Esophagus muscularis mucosa (tissue), 4 donors: ENCODE measurements at regions not wholly inside any gene's neighbourhood (a gene's known extent, or its start where the extent isn't known, plus 50 kb on each side); places are given as distances from the start of the nearest gene placed in this dataset.

Source experiments
- DNase-seq: peaks from one replicate; pipeline ENCODE4 v3.0.0-alpha.2; 2017; ENCODE audit errors: extremely low spot score
- H3K27ac ChIP-seq, 4 donors: fragments of 200-600 bp; sonication (generic); replicated peaks in 1 of 4; 1 replicate in 3 of 4; 2 replicates in 1 of 4; pipeline ENCODE4 v1.5.1; 2016 to 2019; ENCODE audit warnings: mild to moderate bottlenecking in 1 of 4
- H3K27me3 ChIP-seq, 4 donors: fragments of 200-600 bp; sonication (generic); one replicate each; pipeline versions ENCODE4 v1.5.1 to v1.6.0; 2016 to 2019
- H3K36me3 ChIP-seq, 4 donors: fragments of 200-600 bp; sonication (generic); one replicate each; pipeline ENCODE4 v1.5.1; 2016 to 2019
- H3K4me1 ChIP-seq, 4 donors: fragments of 200-600 bp; sonication (generic); one replicate each; pipeline ENCODE4 v1.5.1; 2016 to 2019
- H3K4me3 ChIP-seq, 4 donors: fragments of 200-600 bp; sonication (generic); 1 replicate in 2 of 4; 2 replicates in 2 of 4; pipeline ENCODE4 v1.5.1; 2016 to 2019; ENCODE audit warnings: mild to moderate bottlenecking in 4 of 4, moderate library complexity in 1 of 4
- H3K9me3 ChIP-seq, 4 donors: fragments of 200-600 bp; sonication (generic); 1 replicate in 3 of 4; 2 replicates in 1 of 4; pipeline ENCODE4 v1.5.1; 2016 to 2019
- CTCF ChIP-seq, 3 experiments: fragments of 200-600 bp in 2 of 3; fragments of 450-650 bp in 1 of 3; sonication (generic) in 2 of 3; IDR thresholded peaks; one replicate each; pipeline ENCODE4 v1.5.1; 2017 to 2019; ENCODE audit warnings: antibody characterized with exemption in 3 of 3, mild to moderate bottlenecking in 2 of 3, moderate library complexity in 1 of 3
- EP300 ChIP-seq: sonication (generic); formaldehyde crosslinking; IDR thresholded peaks from one replicate; pipeline ENCODE4 v1.6.1; 2017; ENCODE audit warnings: antibody characterized with exemption
- POLR2A ChIP-seq: fragments of 450-650 bp; IDR thresholded peaks from one replicate; pipeline ENCODE4 v1.6.1; 2017; ENCODE audit warnings: antibody characterized with exemption, moderate library complexity, mild to moderate bottlenecking, low read depth
- POLR2AphosphoS5 ChIP-seq, 2 donors: sonication (generic); formaldehyde crosslinking; IDR thresholded peaks; one replicate each; pipeline ENCODE4 v1.6.1; 2017; ENCODE audit warnings: antibody characterized with exemption in 2 of 2
- WGBS: methylation state at CpG from one replicate; pipeline ENCODE4 v1.1.5; 2018; 5-methylcytosine and 5-hydroxymethylcytosine counted together
- intact Hi-C: fragments of 100-400 bp; cut with DNase I; formaldehyde crosslinking; loops from one replicate; pipeline ENCODE4 v1.15.1; 2023

DNA sequence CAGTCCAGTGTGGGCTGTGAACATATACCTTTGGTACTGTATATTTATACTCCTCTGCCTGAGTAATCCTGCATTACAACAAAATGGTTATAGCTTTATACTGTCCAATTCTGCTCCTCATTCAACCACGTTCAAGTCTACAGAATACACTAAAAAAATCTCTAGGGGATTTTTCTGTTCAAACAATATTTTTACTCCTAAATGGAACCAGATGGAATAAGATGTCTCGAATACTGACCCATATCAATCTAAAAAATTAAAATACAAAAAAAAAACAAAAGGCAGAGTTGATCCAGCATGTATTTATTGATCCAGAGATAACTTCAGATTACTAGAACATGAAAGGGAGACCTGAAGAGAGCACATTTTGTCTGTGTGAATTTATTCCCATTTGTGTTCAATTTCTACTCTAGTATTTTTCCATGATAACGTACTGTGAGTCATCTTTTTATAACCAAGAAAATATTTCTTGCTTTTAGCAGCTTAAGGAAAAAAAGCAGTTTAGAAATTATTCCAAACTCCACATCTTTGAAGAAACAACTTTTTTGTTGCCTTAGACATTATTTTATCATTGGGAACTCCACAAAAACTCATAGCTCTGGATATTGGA, 910.7 kb downstream of the TBL1XR1 start:
- intact Hi-C loops: no loop called here

DNA sequence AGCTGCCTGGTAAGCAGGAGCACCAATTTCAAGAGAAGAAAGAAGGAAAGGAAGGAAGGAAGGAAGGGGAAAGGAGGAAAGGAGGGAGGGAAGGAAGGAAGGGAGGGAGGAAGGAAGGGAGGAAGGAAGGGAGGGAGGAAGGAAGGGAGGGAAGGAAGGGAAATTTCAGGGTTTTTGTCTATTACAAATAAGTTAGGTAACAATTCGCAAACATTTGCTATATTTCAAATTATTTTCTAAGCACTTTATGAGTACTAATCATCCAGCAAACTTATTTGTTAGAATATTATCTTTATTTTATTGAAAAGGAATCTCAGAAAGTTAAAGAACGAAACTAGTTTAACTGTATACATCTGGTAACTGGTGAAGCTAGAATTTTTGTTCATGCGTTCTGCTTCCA, 921.7 kb downstream of the TBL1XR1 start:
- H3K36me3 ChIP-seq: no peaks in the 10 kb centered on the region
- no peaks in the 10 kb centered on the region for H3K9me3 ChIP-seq
- no peak for TF ChIP-seq POLR2AphosphoS5 (IDR thresholded peaks at IDR 0.05)
- TF ChIP-seq POLR2A: no peak
- TF ChIP-seq EP300: no peak
- TF ChIP-seq CTCF (IDR thresholded peaks at IDR 0.05): no peak
- no peak overlapping the region for H3K27ac ChIP-seq
- H3K4me1 ChIP-seq: no peaks in the 10 kb centered on the region
- intact Hi-C loops: no loop called here
- no peak for DNase-seq
- H3K27me3 ChIP-seq: no peaks in the 10 kb centered on the region
- H3K4me3 ChIP-seq: no peak overlapping the region
- WGBS: 88% methylated on average over 3 of the region's 3 CpGs

More for the DNA sequence above, 910.7 kb downstream of the TBL1XR1 start:
- H3K36me3 ChIP-seq: no peaks in the 10 kb centered on the region
- H3K9me3 ChIP-seq: no peaks in the 10 kb centered on the region
- H3K27me3 ChIP-seq: no peaks in the 10 kb centered on the region
- no peak overlapping the region for H3K4me3 ChIP-seq
- 60% methylated on average over 3 of the region's 3 CpGs for WGBS
- no peaks in the 10 kb centered on the region for H3K4me1 ChIP-seq
- no peak overlapping the region for H3K27ac ChIP-seq
- TF ChIP-seq POLR2A: no peak
- TF ChIP-seq CTCF (IDR thresholded peaks at IDR 0.05): no peak
- no peak for TF ChIP-seq POLR2AphosphoS5 (IDR thresholded peaks at IDR 0.05)
- DNase-seq: no peak

GRCh38 chr3:176275113-176275512, 922.2 kb downstream of the TBL1XR1 start:
- 85% methylated on average over 2 of the region's 2 CpGs for WGBS
- no peaks in the 10 kb centered on the region for H3K9me3 ChIP-seq
- H3K4me3 ChIP-seq: no peak overlapping the region
- H3K27me3 ChIP-seq: no peaks in the 10 kb centered on the region
- no peaks in the 10 kb centered on the region for H3K36me3 ChIP-seq
- no peak for TF ChIP-seq POLR2AphosphoS5 (IDR thresholded peaks at IDR 0.05)
- TF ChIP-seq CTCF (IDR thresholded peaks at IDR 0.05): no peak
- no peak for TF ChIP-seq EP300
- TF ChIP-seq POLR2A: no peak
- no peak for DNase-seq
- intact Hi-C loops: no loop called here
- H3K4me1 ChIP-seq: no peaks in the 10 kb centered on the region
- no peak overlapping the region for H3K27ac ChIP-seq

DNA sequence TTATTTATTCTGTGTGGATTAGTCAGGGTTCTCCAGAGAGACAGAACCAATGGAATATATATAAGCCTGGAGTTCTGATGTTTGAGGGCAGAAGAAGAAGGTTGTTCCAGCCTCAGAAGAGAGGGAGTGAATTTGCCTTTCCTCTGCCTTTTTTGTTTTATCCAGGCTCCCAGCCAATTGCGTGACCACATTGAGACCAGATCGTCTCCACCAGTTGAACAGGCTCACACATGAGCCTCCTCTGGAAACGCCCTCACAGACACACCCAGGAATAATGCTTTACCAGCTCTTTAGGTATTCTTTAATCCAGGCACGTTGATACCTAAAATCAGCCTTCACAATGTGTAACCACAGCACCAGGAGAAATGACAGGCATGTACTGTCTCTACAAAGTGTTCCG, 923.1 kb downstream of the TBL1XR1 start:
- intact Hi-C loops: no loop called here
- H3K36me3 ChIP-seq: no peaks in the 10 kb centered on the region
- no peak overlapping the region for H3K4me3 ChIP-seq
- no peaks in the 10 kb centered on the region for H3K9me3 ChIP-seq
- TF ChIP-seq EP300 (no peak), POLR2AphosphoS5 (IDR thresholded peaks at IDR 0.05) (no peak), POLR2A (no peak), CTCF (IDR thresholded peaks at IDR 0.05) (no peak)
- no peak overlapping the region for H3K27ac ChIP-seq
- whole genome bisulfite sequencing: 70% methylated on average over 5 of the region's 5 CpGs
- no peak for DNase-seq
- no peaks in the 10 kb centered on the region for H3K4me1 ChIP-seq
- no peaks in the 10 kb centered on the region for H3K27me3 ChIP-seq

DNA sequence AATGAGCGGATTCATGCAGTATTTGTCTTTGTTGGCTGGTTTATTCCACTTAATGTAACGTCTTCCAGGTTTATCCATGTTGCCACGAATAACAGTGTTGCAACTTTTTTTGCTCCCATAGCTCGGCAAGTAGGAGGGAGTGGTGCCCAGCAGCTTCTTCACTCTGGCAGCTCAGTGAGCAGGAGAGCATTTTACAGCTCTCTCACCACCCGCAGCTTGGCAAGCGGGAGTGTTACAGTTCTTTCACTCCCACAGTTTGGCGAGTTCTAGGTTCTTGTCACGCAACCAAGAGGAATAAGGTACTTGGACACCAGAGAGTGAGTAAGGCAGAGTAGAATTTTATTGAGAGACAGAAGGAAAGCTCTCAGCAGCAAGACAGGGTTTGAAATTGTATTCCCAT, 935.2 kb downstream of the TBL1XR1 start:
- TF ChIP-seq POLR2AphosphoS5 (IDR thresholded peaks at IDR 0.05) (no peak), POLR2A (no peak), CTCF (IDR thresholded peaks at IDR 0.05) (no peak), EP300 (no peak)
- WGBS: 97% methylated on average over 8 of the region's 8 CpGs
- no peak for DNase-seq
- intact Hi-C loops: no loop called here
- Histone ChIP-seq H3K4me3 (no peak overlapping the region), H3K27ac (no peak overlapping the region), H3K36me3 (no peaks in the 10 kb centered on the region), H3K4me1 (no peaks in the 10 kb centered on the region), H3K27me3 (no peaks in the 10 kb centered on the region), H3K9me3 (peaks cover 0 to 12% (median 7%) of the 10 kb centered on the region in 4 donors)
